ENCODE measurements at regions not wholly inside any gene's neighbourhood (a gene's known extent, or its start where the extent isn't known, plus 50 kb on each side); places are given as distances from the start of the nearest gene placed in this dataset.

DNA sequence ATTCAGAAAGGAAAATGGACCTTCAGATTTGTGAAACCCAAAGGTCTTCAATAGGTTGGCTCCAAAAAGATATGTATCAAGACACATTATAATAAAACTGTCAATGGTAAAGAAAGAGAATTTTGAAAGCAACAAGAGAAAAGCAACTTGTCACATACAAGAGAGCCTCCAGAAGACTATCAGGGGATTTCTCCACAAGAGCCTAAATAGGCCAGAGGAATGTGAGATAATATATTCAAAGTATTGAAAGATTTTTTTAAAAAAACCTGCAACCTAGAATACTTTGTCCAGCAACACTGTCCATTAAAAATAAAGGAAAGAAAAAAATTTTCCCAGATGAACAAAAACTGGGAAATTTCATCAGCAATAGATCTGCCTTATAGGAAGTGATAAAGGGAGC is 869.6 kb upstream of the ADGRL2 start:
- no peak for DNase-seq

DNA sequence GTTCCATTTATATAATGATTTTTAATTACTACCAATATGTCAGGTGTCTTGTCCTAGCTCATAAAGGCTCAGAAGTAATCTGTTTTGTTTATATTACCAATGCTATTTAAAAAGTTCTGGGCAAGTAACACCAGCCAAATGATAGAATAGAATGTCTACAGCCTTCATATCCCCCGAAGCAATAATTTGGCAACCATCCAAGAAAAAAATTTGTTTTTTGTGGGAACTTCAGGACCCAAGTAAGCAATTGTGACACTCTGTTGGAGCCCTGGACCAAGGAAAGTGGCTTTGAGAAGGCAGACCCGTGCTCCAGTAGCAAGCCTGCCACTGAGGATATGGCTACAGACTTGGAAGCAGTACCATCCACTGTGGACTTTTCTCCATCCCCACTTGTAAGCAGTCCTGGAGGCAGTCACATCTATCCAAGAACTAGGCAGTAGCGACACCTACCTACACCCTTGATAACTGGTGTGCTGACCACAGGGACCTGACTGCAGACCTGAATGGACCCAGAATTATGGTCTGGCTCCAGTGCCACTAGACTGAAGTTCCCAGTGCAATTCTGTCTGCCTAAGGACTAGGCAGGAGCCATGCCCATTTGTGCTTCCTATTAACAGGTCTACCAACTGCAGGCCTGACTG is 870.7 kb upstream of the ADGRL2 start:
- DNase-seq: no peak

DNA sequence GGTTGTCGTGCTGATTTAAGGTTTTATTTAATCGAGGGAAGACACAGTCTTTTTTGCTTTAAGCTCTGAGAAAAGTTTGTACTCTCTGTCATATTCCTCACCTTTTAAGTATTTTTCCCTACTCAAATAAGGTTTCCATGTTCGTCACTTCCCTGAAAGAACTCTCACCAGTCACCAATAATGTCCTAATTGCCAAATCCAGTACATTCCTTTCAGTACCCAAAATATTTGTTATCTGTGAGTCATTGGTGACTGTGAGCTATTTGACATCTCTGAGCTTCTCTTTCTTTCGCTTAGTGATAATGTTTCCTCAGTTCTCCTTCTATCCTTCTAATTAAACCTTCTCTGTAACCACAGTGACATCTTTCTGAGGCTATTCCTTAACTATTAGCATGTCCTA is 874.2 kb upstream of the ADGRL2 start:
- DNase-seq: no peak

DNA sequence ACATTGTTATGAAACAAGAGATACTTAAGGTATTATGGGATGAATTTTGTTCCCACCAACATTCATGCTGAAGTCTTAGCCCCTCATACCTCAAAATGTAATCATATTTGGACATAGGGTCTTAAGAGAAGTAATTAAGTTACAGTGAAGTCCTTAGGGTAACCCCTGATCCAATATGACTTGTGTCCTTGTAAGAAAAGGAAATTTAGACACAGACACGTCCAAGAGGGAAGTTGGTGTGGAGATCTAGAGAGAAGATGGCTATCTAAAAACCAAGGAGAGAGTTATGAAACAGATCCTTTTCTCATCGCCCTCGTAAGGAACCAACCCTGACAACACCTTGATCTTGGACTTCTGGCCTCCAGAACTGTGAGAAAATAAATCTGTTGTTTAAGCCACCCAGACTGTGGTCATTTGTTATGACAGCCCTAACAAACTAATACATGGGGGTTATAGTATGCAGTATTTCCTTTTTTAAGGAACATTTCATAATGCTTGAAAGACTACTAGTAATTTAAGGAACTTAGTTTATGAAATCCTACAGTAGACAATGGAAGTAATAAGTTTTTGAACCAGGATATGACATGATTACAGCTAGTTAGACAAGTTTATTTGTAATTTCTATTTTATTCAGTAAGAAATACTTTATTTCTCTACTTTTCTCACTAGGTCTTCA is 875.5 kb upstream of the ADGRL2 start:
- DNase-seq: no peak

DNA sequence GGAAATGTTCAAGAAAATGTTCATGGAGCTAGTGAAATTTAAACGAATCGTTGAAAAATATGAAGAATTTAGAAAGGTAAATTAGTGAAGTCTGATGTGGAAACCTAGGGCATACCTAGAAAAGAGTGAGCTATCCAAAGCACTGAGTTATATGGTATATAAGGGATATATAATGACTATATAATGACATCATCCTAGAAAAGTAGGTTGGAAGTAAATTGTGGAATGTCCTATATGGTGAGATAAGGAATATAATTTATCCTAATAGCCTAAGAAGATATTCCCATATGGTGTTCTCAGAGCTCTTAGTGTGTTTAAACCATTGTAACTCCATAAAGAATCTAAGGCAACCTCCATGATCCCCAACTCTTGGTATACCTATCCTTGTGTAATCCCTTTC is 876.4 kb upstream of the ADGRL2 start:
- no peak for DNase-seq

DNA sequence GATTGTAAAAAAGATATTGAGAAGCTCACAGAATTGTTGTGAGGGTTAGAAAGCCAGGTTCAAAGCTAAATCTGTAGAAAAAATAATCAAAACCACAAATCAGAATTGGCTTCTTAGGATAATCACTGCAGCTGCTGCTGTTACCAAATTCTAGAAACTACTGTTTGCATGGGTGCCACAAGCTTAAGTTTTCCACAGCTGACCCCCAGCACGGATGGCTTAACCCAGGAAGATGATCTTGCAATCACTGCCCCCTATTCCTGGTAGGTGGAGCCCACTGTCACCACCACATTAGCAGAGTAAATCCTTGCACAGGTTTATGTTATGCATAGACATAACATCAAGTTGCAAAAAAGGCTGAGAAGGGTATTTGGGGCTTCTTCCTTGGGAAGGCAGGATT is 877.8 kb upstream of the ADGRL2 start:
- DNase-seq: no peak

DNA sequence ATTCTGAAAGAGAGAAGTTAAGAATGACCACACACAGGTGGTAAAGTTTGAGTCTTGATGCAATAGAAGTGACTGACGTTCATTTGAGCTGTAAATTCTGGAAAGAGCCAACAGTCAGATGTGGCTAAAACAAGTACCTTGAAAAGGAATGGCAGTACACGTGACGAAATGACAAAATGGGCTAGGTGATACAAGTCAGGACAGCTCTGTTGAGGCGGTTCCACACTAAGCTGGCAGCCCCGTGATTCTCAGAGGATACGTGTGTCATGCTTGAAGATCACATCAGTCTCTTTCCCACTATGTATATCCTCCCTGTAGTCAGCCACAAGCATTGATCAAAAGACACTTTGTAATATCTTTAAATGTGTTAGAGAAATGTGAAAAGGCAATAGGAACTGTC is 881.3 kb upstream of the ADGRL2 start:
- no peak for DNase-seq

DNA sequence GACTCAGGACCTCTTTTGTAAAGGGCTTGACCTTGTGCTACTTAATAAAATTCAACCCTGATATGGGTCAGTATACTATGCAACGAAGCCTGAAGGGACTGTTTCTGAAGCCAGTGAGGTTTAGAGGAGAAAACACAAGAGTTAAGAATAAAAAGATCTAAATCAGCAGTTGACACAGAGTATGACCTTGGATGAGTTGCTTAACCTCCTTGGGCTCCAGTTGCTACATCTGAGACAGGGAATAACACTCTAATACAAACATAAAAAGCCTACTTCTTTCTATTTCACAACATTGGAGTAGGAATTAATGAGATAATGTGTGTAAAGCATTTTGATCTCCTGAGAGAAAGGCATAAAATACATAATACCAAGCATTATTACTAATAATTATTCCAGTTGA is 882.4 kb upstream of the ADGRL2 start:
- no peak for DNase-seq

DNA sequence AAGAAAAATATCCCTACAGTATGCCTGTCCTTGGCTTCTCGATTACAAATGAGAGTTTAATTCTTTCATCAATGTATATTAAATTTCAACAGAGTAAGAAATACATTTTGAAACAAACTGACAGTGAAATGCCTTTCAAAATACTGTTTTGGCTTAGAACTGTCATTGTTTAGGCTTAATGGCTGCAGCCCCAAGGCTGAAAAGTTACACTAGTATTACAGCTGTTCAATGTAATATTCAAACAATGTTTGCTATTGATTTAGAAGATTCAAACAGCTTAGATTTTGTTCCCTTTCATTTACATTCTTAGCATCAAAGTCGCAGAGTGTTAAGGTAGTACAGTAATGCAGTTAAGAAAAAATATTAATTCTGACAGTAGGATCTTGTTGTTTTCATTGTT is 882.9 kb upstream of the ADGRL2 start:
- no peak for DNase-seq

DNA sequence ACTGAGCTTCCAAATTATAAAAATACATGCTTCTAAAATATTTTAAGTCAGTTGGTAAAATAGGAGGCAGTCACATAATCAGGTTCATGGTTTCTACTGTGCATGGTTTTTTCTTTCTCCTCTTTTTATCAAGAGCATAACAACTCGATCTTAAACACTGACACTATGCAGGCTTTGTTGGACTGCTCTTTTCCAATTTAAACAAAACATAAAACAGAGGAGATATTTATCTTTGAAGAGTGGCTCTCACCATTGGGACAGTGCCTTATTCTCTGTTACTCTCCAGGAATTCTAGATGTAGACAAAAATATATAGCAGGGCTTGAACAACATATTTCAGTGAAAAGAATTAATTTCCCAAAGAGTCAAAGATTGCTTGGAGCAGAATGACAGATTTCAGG is 883.5 kb upstream of the ADGRL2 start:
- no peak for DNase-seq

DNA sequence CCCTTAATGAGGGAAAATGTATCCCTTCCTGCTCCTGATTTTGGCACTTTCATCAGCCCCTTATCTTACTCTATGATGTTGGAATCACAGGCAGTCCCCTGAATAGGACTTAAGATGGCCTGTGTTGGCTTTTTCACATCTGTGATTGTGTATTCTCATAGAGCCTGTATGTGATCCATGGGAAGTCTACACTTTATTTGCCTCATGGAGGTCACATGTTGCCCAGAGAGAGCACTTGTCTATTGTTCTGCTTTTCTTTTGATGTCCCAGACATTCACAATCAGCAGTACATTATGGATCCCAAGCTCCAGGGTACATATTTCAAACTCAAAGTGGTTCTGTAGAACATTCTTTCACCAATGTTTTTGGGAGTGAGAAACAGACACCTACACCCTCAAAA is 885.2 kb upstream of the ADGRL2 start:
- no peak for DNase-seq

DNA sequence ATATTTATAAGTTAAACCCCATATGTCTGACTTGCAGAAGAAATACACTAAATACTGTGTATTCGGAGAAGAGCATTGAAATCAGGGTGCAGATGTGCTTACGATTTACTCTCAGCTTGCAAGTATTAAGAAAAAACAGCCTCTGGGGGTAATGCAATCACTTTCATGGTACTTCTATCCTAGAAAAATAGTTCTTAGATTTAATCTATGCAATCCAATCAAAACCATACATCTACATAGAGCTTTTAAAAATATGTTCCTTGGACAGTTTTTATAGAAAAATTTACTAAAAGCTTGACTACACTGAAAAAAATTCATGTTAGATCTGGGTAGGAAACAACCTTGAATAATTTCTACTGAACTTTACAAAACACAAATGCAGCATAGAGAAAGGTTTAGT is 890.3 kb upstream of the ADGRL2 start:
- no peak for DNase-seq

DNA sequence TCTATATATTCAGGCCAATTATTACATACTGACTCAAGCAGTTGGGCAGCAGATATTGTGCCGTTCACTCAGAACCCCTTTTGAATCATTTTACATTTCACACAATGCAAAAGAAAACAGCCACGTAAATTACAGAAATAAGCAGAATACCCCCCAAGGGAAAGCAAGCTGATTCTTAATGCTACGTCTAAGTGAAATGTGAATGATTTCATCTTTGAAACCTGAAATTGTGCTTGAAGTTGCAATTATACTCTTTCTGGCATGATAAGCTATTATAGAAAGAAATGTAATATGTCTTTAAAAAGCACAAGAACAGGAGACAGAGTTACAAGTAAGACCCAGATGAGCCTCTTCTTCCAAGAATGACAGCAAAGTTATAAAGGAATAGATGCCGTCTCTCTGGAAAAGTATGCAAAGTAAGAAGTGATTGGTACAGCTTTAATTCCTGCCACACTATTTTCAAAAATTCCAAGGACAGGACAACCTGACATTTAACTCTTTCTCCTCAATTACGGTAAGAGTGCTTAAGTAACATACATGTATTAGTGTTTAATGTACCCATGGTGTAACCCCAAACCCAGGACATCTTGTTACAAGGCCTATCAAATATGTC is 891.5 kb upstream of the ADGRL2 start:
- no peak for DNase-seq

DNA sequence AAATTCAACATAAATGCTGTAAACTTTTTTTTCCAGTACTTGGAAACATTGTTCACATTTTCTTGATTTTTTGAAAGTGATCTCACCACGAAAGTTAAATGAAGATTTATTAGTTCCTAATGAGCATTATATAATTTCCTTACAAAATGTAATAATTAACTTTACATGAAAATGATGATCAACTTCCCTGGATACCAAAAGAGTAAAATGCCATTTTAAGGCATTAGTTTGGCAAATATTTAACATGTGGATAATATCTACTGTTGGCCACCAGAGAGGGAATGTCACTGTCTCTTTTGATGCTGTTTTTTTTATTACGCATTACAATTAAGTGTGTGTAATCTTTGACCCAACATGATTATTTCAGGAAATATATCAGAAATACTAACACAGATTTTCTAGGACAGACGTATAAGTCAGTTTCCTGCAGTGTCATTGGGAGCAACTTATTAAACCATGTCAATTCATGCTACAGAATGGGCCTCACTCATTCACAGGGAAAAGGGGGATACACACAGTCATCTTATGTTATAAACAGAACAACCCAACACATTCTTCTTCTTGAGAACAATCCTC is 903.9 kb upstream of the ADGRL2 start:
- DNase-seq: no peak

DNA sequence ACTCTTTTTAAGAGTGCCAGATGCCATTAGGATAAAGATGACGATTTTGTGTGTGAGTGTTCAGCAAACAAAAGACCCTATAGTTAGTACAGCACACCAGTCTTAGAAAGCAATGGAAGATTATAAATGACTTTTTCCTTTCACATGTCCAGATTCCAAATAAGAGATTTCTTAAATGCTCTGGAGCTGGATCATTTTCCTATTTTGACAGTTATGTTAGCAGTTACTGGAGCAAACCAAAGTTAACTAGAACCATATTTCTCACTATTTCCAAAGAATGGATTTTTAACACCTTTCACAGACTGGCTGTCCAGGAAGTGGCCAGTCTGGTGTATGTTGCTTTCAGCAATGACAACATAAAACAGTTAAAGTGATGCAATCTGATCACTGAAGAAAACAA is 905.8 kb upstream of the ADGRL2 start:
- no peak for DNase-seq

DNA sequence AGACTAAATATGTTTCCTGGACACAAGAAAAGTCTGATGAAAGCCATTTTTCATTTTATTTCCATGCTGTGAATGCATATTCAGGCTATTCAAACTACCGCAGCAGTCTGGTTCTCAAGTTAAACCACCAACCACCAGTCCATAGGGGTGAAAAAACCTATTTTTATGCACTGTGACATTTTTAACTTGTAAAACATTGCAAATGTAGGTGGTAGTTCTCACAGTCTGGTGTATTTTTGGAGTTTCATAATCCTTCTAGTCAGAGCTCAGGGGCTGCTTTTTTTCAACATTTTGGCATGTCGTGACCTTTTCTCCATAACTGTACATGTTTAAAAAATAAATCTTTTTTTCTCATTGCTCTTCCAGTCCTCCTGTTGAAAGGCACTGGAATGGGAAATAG is 907.6 kb upstream of the ADGRL2 start:
- DNase-seq: no peak

DNA sequence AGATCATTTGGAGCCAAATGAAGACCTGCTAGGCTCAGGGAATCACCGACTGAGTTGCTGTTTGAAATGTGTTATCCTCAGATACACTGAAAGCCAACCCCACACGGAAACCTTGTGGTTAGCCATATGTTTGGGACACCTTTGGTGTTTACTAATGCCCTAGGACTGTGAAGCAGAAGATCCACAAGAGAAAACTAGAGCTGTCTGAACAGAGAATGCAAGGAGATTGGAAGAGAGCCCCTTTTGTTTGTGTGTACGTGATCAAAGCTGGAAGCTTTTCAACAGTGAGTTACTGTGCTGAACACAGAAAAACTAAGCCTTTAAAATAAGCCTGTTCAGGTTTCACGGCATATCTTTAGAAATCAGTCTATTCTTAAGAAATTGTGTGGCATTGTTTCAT is 908.2 kb upstream of the ADGRL2 start:
- no peak for DNase-seq

DNA sequence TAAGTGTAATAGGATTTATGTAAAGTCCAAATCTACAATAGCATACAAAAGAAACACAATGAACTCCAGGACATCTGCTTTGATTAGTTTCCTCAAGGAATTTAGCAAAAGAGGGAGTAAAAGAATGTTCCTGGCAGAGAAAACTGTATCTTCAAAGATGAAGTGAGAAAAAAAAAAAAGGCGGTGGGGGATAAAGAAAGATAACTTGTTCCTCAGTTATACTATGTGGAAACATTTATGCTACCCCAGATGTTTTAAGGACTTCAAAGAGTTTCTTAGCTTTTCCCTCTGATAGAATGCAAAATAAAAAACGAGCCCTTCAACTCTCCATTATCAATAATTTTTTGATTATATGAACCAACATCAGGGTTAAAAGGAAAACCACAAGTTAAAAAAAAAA is 908.9 kb upstream of the ADGRL2 start:
- no peak for DNase-seq

DNA sequence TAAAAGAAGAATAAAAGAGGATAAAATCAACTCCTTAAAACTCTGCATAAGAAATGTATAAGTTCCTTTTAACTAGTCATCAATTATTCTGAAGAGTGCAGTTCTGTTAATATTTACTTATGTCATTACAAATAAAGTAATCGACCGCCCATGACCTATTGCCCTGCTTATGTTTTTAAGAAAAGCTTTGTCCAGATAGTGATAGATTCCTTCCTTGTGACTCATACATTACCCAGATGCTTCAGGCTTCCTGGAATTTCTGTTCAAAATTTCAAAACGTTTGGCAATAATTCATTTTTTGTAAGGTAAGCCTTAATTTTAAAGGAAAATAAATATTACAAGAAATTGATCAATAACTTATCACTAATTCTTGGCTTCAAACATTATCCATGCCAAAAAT is 918.2 kb upstream of the ADGRL2 start:
- DNase-seq: no peak

DNA sequence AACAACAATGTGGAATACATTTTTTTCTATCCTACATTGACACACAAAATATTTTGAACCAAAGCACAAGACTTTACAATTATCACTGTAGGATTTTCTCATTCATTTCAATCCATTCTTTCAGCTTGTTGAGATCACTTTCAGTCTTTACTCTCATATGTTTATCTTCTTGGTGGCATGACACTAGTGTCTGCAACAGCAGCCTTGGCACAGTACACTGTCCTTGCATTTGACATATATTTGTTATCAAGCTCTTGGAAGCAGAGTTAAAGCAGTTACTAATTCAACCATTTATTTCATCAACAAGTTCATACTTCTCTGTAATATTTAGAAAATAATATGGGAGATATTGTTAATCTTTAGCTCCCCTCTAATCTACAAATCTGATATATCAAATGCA is 922.4 kb upstream of the ADGRL2 start:
- no peak for DNase-seq

DNA sequence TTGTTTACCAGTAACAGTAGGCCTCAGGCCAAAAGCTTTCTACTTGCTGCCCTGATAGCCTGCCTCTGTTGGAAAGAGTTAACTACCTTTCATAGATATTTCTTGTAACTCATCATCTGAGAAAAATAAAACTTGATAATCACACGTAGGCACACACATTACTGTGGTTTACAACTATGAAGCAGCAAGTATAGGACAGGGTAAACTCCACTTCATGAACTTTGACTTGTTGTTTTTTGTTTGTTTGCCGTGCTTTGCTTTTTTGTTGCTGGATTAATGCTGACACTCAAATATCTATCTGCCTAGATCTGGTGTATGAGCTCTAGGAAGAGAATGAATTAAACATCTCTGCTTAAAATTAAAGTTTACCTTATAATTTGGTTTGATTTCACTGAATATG is 924.7 kb upstream of the ADGRL2 start:
- DNase-seq: no peak

DNA sequence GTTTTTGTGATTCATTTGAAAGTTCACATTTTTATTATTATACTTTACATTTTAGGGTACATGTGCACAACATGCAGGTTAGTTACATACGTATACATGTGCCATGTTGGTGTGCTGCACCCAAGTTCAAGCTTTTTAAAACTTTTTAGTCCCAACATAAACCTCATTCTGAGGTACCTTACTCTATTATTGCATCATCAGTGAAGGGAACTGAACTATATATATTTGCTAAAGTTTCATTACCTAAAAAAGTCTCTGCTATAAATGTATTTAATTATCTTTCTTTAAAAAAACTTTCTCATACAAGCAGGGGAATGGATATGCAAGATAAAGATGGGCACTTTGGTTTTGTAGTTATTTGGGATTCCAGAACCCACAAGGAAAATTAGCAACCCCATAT is 931.4 kb upstream of the ADGRL2 start:
- no peak for DNase-seq

DNA sequence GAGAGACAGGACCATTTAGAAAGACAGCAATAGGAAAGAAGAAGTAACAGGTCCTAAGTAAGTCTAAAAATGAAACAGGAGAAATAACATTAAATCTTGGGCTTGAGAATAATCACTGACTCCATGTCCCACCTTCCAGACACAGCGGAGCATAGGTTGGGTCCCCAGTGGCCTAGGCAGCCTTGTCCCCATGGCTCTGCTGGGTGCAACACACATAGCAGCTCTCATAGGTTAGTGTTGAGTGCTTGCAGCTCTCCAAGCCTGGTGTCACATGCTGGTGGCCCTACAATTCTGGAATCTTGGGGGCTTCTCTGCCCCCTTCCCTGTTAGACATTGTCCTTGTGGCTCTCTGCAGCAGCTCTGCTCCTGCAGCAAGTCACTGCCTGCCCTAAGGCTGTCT is 952.8 kb upstream of the ADGRL2 start:
- DNase-seq: no peak

DNA sequence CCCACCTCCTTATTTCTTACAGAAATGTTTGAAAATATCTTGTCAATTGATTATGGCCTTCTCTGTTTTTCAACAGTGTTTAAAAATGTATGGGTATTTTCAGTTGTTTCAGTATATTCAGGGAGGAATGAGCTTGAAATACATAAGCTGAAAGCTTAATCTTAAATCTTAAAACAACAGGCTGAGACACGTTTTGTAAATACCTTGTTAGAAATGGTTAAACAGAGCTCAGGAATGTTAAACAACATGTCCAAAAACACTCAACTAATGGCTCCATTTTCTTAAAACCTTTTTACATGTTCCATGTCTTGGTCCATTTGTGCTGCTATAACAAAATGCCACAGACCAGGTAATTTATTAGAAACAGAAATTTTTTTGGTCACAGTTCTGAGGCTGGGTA is 953.8 kb upstream of the ADGRL2 start:
- DNase-seq: no peak

DNA sequence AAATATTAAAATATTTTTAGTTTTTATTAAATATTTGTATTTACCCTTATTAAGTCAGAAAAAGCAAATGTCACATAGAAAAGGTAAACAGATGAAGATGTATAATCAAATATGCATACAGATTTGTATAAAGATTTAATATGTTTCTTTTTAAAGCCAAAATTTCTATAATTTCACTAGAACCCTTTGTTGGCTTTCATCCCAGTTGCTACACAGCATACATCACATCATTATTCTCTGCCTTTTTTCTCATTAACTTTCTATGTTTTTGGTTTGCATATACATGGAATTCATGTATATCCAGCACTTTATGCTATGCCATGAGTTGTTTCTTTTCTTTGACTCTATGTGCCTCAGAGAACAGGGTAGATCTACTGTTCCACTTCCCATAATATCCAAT is 957.9 kb upstream of the ADGRL2 start:
- DNase-seq: no peak

All from activated T-cell treated with anti-CD3 and anti-CD28 coated beads, Interleukin-2, amount 50 U/mL, for 48 hours (primary cell).